GM12892 (cell line): ENCODE measurements at regions not wholly inside any gene's neighbourhood (a gene's known extent, or its start where the extent isn't known, plus 50 kb on each side); places are given as distances from the start of the nearest gene placed in this dataset.

Experiments
- DNase-seq: peaks from one replicate; pipeline ENCODE4 v3.0.0; 2011; ENCODE audit not compliant: insufficient read length
- FAIRE-seq: peaks from 2 replicates; lab custom pipeline; 2011; peaks lifted over from hg19 to GRCh38; lab: Jason Lieb, UNC
- POLR2A ChIP-seq: IDR thresholded peaks from 2 replicates; pipeline ENCODE4 v1.6.1; 2011; ENCODE audit warnings: low read depth, low read length, control low read depth
- POLR2AphosphoS5 ChIP-seq: IDR thresholded peaks from 2 replicates; pipeline ENCODE4 v1.6.1; 2011; ENCODE audit warnings: low read depth, low read length, control low read depth
- TAF1 ChIP-seq: IDR thresholded peaks from 2 replicates; pipeline ENCODE4 v1.6.1; 2011; ENCODE audit warnings: low read depth, mild to moderate bottlenecking, control low read depth, low read length, borderline replicate concordance

DNA sequence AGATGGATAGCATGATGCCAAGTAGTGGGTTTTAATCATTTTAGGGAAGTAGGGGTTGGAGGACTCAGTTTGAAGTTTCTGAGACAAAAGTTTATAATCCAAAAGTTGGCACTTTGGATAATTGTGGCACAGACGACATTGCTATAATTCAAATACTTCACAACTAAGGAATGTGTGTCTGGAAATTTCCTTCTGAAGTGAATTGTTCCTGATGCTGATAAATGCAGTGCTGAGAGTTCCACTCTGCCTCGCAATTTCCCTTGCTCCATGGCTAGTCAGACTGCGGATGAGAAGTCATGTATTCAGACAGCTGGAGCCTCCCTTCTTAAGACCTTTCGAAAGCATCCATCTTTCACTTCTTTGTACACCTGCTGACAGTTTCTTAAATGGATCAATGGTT lies 393.3 kb upstream of the PRICKLE1 start:
- TF ChIP-seq TAF1 (no peak), POLR2AphosphoS5 (no peak), POLR2A (no peak)
- DNase-seq (no peak), FAIRE-seq (no peak)

DNA sequence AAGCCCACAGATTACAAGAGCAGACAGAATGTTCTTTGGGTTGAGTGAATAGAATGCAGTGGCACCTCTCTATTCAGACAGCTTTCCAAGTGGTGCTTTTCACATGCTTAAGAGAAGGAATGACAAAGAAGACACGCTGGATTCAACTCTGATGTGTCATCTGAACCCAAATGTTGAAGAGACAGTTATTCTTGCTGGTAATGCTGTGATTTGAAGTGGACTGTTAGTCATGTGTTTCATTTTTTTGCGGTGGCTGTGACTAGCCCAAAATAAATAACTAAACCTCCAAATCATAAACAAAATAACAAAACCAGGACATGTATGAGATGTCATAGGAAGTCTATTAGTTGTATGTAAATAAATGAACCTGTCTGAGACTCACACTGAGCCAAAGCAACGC lies 391.8 kb upstream of the PRICKLE1 start:
- DNase-seq, result no peak
- TF ChIP-seq POLR2AphosphoS5, result no peak
- TF ChIP-seq POLR2A, result no peak
- no peak for TF ChIP-seq TAF1
- FAIRE-seq, result no peak

DNA sequence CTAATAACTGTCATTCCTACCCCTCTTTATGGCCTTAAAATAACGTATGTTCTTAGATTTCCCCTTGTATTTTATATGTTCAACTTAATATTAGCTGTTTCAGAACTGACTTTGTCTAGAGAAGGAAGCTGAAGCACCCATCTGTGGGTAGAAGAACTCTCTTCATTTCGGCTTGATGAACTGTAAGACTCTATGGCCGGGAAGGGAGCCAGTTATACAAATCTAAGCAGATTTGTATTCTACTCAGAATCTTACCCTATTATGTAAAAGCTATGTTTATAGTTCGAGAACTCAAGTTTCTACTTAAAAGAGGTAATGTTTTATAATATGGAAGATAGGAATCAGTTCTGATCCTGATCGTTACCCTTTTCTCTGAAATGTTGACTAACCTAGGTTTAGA lies 390.9 kb upstream of the PRICKLE1 start:
- no peak for TF ChIP-seq TAF1
- TF ChIP-seq POLR2A, result no peak
- TF ChIP-seq POLR2AphosphoS5, result no peak
- FAIRE-seq (no peak), DNase-seq (no peak)

DNA sequence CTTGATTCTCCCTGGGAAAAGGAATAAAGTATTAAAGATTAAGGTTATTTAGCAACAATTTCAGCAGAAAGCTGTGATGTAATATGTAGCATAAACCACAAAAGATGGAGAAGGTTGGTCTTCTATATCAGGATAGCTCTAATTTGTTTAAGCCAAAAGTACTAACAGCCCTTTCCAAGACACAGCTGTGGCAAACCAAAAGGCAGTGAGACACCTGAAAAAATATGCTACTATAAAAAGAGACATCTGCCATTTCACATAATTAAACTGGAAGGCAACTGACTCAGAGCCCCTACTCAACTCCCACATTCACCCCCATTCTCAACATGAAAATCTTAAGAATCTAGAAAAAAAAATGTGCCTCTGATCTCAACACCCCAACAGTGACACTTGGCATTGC lies 390.2 kb upstream of the PRICKLE1 start:
- no peak for FAIRE-seq
- no peak for DNase-seq
- no peak for TF ChIP-seq POLR2A
- TF ChIP-seq TAF1, result no peak
- TF ChIP-seq POLR2AphosphoS5, result no peak

DNA sequence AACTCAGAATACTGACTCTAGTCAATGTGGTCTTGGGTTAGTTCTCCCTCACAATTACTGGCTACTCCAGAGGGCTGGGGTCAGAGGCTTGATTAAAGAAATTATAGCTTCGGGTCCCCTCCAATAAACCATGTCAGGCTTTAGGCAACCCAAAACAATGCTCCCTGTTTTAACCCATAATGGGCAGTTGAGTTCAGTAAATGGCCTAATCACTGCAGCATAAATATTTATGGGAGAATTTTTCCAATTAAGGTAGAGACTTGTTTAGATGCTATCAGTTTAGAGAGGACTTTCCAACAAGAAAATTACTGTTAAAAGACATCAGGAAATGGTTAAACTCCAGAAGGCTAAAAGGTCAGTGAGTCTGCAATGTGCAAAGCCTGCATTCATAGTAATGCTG lies 389.2 kb upstream of the PRICKLE1 start:
- TF ChIP-seq TAF1 (no peak), POLR2A (no peak), POLR2AphosphoS5 (no peak)
- FAIRE-seq, result no peak
- DNase-seq, result no peak

DNA sequence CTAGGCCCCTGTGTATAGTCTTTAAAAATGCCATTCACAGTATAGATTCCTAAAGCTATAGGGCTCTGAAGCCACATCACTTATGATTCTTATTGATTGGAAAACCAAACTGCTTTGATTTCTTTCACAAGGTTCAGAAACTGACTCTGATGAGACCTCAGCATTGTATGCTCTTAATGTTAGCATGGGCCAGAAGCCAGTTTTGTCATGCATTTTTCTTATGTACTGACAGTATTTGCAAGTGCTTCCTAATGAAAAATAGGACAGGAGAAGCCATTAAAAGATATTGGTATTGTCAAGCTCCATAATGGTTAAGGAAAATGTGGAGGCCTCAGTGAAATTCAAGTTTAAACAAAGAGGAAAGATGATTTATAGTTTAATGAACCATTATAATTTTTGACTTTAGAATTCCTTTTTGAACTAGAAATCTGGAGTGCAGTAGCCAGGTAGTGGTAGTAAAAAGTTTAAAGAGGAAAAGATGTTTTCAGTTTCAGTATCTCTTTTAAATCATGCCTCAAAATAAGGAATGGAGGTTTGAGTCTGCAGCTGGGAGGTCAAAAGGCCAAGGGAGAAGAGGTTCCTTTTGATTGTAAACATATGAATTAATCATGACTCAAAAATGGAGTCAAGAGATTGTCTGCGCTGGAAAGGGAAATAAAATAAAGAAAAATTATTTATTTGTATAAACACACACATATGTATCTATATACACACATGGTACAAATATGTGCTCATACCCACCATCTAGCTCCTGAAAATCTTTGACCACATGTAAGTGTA lies 388.1 kb upstream of the PRICKLE1 start:
- FAIRE-seq (no peak), DNase-seq (no peak)
- no peak for TF ChIP-seq TAF1
- TF ChIP-seq POLR2AphosphoS5, result no peak
- TF ChIP-seq POLR2A, result no peak

DNA sequence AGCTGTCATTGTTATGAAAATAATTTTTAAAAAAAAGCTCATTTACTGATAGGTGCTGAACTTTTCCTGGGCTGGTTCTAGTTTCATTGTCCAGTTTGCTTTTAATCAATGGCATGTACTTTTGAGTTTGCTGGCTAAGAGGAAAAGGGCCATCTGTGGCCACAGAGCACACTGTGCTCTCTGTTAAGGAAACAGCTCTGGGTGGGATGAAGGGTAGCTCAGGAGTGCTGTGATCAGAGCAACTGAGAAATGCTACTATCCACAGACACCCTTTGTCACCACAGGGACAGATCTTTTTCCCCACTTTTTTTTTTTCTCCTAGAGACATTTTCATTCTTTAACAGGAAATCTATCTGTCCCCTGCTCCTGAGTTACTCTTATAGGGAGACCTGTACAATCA lies 387.1 kb upstream of the PRICKLE1 start:
- DNase-seq (no peak), FAIRE-seq (no peak)
- TF ChIP-seq POLR2A, result no peak
- TF ChIP-seq POLR2AphosphoS5, result no peak
- no peak for TF ChIP-seq TAF1

DNA sequence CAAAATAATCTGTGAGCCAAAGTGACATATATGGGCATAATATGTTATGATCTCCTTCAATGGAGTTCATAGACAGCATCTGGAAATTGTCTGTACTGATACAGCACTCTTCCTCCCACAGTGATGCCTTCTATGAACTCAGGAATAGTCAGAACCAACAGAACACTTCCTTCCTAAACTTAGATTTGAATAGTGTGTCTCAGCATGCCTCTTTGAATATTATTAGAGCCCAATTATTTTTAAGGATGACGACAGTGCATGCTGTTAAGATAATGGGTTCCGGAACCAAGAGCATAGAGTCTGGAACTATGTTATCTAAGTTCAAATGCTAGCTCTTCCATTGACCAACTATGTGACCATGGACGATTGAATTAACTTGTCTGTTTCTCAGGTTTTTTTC lies 386.6 kb upstream of the PRICKLE1 start:
- DNase-seq, result no peak
- no peak for FAIRE-seq
- TF ChIP-seq TAF1 (no peak), POLR2A (no peak), POLR2AphosphoS5 (no peak)

DNA sequence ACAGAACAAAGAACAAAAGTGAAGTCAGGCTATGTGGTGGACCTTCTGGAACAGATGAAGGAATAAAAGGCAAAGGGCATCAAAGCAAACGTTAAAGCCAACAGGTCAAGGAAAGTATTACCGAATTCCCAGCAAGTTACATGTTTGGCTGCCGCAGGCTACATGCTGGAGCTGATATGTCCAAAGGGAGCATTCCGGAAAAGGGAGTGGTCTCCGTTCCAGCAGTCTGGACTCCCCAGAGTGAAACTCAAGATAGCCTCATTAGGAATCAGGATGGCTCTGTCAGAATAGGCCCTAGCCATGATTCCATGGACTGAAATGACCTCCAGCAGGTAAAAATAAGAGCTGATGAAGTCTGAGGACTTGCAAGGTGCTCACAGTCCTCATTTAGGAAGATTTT lies 379.8 kb upstream of the PRICKLE1 start:
- no peak for FAIRE-seq
- no peak for DNase-seq
- TF ChIP-seq POLR2AphosphoS5 (no peak), POLR2A (no peak), TAF1 (no peak)

DNA sequence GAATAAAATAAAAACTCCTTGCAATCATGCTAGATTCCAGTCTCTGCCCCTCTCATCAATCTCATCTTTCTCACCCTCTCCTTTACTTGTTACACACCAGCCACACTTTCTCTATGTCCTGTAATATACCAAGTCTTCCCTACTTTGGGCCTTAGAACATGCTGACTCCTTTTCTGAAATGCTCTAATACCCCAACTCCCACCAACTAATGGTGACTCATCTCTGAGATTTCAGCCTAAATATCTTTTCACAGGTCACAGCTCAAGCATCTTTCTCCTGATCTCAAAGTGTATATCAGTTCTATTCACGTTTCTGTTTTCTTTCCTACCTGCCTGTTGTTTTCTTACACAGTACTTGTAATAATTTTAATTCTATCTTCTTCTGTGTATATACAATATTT lies 378.9 kb upstream of the PRICKLE1 start:
- FAIRE-seq (no peak), DNase-seq (no peak)
- TF ChIP-seq POLR2A (no peak), POLR2AphosphoS5 (no peak), TAF1 (no peak)

DNA sequence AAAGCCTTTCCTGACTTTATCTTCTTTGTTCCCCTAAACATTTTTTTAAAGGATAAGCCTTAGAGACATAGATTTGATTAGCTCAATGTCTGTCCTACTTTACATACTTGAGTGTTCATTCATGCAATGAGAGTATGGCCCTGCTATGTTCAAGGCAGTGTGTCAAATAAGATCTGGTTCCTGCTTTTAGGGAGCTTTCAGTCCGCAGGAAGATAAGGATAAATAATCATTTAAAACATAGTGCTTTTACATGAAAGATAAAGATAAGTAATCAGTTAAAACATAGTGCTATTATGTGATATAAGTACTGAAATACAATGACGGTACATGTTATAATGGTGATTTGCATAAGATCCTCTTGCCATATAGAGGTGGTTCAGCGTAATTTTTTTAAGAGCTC lies 378.3 kb upstream of the PRICKLE1 start:
- TF ChIP-seq POLR2AphosphoS5 (no peak), POLR2A (no peak), TAF1 (no peak)
- DNase-seq (no peak), FAIRE-seq (no peak)

DNA sequence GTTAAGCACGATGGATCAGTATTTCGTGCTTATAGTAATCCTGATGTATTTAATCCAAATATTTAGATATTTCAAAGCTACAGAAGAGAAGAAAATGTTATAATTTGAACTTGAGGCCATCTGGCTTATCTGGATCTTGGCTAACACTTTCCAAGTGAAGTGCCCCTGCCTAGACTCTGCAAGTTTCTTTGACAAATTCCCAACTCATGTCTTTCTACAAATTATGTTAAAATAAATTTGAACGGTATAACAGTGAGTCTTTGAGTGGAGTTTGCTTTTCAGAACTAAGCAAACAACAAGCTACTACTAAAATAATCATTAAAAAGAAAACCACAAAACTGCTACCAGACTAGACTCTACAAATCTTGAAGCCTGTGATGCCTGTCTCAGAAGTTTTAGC lies 374.4 kb upstream of the PRICKLE1 start:
- no peak for FAIRE-seq
- TF ChIP-seq TAF1, result no peak
- TF ChIP-seq POLR2AphosphoS5, result no peak
- no peak for TF ChIP-seq POLR2A
- DNase-seq, result no peak
